GM10266 (cell line): ENCODE measurements at regions not wholly inside any gene's neighbourhood (a gene's known extent, or its start where the extent isn't known, plus 50 kb on each side); places are given as distances from the start of the nearest gene placed in this dataset.

Experiments
- DNase-seq: peaks from one replicate; pipeline ENCODE4 v3.0.0; 2012; ENCODE audit errors: extremely low spot score
- TF ChIP-seq, protein P1 (sequence below): IDR thresholded peaks from 2 replicates; pipeline ENCODE4 v1.5.1; 2012; ENCODE audit warnings: mild to moderate bottlenecking, low read depth; ENCODE audit not compliant: control insufficient read depth, insufficient read depth; ENCODE audit errors: missing control alignments

DNA sequence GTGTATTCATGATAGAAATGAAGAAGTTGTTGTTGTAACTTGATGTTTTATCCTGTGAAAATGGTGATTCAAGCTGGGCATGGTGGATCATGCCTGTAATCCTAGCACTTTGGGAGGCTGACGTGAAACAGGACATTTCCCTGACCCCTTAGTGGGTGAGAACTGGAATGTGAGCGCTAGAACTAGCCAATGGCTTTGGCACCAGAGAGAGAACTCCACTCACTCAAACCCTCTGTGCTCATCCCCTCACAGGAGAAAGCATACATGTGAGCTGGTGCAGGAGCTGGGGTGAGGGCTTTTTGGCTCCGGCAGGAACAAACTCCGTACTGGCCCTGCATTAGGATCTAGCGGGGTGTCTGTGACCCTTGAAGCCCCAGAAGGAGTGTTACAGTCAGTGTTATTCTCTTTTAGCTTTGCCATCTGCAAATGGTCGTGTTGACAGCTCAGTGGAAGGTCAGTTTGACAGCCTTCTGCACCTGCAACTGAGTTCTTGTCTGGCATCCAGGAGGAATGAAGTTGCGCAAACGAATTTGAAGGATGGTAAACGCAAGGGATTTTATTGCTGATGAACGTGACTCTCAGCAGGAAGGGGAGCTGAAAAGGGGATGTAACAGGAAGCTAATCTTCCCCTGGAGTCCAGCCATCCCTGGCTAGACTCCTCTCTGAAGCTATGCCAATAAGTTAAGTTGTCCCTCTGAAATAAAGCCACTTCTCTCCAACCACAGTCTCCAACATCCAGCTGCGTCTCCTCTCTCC lies 1016.6 kb upstream of the CADM2 start:
- TF ChIP-seq, protein P1, sequence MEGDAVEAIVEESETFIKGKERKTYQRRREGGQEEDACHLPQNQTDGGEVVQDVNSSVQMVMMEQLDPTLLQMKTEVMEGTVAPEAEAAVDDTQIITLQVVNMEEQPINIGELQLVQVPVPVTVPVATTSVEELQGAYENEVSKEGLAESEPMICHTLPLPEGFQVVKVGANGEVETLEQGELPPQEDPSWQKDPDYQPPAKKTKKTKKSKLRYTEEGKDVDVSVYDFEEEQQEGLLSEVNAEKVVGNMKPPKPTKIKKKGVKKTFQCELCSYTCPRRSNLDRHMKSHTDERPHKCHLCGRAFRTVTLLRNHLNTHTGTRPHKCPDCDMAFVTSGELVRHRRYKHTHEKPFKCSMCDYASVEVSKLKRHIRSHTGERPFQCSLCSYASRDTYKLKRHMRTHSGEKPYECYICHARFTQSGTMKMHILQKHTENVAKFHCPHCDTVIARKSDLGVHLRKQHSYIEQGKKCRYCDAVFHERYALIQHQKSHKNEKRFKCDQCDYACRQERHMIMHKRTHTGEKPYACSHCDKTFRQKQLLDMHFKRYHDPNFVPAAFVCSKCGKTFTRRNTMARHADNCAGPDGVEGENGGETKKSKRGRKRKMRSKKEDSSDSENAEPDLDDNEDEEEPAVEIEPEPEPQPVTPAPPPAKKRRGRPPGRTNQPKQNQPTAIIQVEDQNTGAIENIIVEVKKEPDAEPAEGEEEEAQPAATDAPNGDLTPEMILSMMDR, result no peak
- DNase-seq, result no peak

DNA sequence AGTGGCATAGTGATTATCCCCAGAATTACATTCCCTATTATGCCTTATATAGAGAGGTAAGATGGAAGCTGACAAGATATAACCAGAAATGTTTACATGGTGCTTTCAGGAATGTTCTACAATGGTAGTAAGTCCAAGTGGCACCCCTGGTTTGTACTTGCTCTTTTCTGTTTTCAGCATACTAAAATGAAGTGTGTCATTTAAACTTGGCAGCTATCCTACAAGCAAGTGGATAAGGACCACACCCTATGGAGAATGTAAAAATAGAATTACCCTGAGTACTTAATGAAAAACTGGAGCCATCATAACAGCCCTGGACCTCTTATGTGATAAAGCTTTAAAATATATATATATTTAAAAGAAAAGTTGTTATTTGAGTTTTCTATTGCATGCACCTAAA lies 1012.7 kb upstream of the CADM2 start:
- TF ChIP-seq, protein P1, result no peak
- no peak for DNase-seq

DNA sequence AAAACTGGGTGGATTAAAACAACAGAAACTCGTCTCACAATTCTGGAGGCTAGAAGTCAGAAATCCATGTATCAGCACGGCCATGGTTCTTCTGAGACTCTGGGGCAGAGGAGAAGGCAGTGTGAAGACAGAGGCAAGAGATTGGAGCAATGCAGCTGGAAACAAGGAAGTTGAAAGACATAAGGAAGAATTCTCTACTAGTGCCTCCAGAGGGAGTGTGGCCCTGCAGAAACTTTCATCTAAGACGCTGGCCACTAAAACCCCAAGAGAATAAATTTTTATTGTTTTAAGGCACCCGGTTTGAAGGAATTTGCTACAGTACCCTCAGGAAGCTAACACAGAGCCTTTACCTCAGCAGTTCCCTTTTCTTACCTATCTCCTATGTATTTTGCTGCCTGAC lies 1012.2 kb upstream of the CADM2 start:
- TF ChIP-seq, protein P1, result no peak
- no peak for DNase-seq

DNA sequence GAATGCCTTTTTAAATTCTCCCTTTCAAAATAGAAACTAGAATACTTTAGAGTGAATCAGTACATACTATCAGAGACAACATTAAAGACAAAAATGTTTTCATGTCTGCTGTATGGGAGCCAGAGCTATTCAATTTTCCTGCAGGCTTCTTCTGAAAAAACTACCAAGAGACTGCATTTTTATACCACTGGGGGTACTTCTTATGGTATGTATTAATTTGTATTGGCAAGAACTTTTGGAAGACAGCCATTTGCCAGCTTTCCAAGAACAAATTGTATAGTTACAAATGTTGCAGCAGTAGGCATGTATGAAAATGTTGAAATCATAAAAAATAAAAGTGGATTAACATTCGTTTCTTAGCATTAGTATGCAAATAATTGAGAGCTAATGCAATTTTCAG lies 1010.0 kb upstream of the CADM2 start:
- TF ChIP-seq, protein P1, result no peak
- no peak for DNase-seq

DNA sequence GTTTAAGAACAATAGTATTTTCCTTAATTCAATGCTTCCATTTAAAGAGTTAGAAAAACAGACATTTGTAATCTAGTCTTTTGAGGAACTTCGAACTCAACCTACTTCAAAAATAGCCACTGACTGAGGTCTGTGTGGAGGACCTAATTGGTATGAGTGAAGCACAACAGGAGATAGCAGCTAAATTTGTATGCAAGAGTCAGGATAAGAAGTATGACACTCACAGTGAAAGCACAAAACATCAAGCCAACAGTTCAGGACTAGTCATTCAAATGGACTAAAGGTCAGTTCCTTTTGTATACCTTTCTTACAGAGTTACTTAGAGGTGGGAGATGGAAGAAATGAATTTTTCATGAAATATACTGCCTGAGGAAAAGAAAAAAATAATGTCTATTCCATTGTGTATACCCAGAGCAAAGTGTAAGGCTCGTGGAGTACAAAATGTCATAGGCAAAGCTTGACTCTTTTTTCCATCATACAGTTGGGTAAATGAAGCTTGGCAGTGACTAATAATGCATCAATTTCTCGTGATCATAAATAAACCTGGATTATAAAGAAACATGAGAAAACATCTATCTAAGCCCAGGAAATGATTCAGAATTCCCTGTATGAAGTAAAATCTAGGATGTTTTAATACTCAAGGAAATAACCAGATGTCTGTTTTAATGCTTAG lies 1005.2 kb upstream of the CADM2 start:
- DNase-seq, result no peak
- TF ChIP-seq, protein P1, result no peak

DNA sequence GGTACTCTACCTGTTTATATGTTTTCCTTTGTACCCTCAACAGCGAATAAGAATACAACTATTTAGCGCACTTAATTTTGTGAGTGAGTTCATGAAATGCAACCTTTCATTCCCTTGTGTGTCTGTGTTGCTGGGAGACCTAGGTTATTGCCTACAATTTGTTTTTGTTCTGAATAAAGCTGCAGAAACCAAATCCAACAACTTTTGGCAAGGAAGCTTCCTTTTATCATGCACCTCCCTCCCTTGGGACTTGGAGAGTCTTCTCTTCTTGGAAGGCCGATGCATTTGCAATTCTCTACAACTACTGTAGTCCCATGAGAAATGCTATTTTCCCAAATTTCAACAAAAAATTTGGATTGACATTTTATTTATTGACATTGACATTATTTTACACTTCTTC lies 1002.4 kb upstream of the CADM2 start:
- DNase-seq, result no peak
- TF ChIP-seq, protein P1, result no peak

DNA sequence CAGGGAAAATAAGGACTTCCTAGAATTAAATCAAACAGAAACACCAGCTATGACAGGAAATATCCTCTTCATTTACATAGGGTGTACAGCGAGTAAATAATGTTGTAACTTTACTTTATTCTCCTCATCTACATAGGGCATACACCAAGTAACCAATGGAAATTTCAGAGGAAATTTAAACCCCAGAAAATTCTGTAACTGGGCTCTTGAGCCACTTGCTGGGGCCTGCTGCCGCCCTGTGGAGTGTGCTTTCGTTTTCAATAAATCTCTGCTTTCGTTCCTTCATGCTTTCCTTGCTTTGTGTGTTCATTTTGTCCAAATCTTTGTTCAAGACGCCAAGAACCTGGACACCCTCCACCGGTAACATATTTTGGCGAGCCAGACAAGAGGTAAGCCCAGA lies 990.4 kb upstream of the CADM2 start:
- TF ChIP-seq, protein P1, result no peak
- no peak for DNase-seq
